ENCODE measurements at regions not wholly inside any gene's neighbourhood (a gene's known extent, or its start where the extent isn't known, plus 50 kb on each side); places are given as distances from the start of the nearest gene placed in this dataset.

DNA sequence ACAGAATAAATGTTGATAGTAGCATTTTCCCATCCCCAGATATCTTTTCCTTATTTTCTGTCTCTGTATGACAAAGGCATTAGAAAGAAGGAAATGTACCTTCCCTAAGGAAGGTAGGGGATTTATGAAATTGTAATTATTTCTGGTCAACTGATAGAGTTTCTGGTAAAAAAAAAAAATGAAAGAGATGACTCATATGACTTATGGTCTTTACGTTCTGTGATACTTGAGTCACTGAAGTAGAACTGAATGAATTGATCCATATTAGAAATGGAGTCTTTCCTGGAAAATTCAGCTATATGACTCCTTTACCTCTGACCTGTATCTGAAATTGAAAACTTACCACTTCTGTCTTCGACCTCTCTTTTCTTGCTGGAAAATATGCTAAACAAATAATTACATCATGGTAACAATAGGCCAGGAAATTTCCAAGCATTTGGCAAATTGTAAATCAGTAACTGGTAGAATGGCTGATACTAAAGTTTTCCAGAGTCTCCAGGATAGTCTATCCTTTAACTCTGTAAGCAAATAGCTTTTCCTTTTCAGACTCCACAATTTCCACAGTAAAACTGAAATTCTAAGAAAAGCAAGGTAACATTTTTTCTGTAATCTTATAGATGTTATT is 364.3 kb upstream of the PTBP2 start:
- Histone ChIP-seq H3K27ac (ENCODE audit: low read depth in 1 of 2, low read length in 2 of 2) (no peak overlapping the region), H3K27me3 (ENCODE audit: control insufficient read depth in 1 of 2, insufficient read depth in 2 of 2, low read length in 2 of 2) (no peaks in the 10 kb centered on the region), H3K9me3 (ENCODE audit: control insufficient read depth in 1 of 2, insufficient read depth in 1 of 2, low read length in 2 of 2) (no peaks in the 10 kb centered on the region), H3K4me3 (ENCODE audit: low read length) (no peak overlapping the region), H3K4me1 (ENCODE audit: insufficient read depth, low read length) (no peaks in the 10 kb centered on the region), H3K36me3 (ENCODE audit: insufficient read depth, low read length) (no peaks in the 10 kb centered on the region)
- ATAC-seq (ENCODE audit: poor library complexity) (no peak), DNase-seq (no peak)
- intact Hi-C loops (cut with DNase I, micrococcal nuclease), result no loop called here
- no peak overlapping the region for H3K4me3 Mint-ChIP-seq
- POLR2A ChIA-PET, result no interaction called here
- H3K9me3 Mint-ChIP-seq, result no peaks in the 10 kb centered on the region
- CTCF ChIA-PET, result no interaction called here
- no peak overlapping the region for H3K27ac Mint-ChIP-seq
- H3K4me1 Mint-ChIP-seq (ENCODE audit: low read depth), result no peaks in the 10 kb centered on the region
- TF ChIP-seq, protein P1, sequence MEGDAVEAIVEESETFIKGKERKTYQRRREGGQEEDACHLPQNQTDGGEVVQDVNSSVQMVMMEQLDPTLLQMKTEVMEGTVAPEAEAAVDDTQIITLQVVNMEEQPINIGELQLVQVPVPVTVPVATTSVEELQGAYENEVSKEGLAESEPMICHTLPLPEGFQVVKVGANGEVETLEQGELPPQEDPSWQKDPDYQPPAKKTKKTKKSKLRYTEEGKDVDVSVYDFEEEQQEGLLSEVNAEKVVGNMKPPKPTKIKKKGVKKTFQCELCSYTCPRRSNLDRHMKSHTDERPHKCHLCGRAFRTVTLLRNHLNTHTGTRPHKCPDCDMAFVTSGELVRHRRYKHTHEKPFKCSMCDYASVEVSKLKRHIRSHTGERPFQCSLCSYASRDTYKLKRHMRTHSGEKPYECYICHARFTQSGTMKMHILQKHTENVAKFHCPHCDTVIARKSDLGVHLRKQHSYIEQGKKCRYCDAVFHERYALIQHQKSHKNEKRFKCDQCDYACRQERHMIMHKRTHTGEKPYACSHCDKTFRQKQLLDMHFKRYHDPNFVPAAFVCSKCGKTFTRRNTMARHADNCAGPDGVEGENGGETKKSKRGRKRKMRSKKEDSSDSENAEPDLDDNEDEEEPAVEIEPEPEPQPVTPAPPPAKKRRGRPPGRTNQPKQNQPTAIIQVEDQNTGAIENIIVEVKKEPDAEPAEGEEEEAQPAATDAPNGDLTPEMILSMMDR (IDR thresholded peaks at IDR 0.05), result no peak
- H3K36me3 Mint-ChIP-seq (ENCODE audit: low read depth), result no peaks in the 10 kb centered on the region
- H3K27me3 Mint-ChIP-seq, result no peaks in the 10 kb centered on the region

DNA sequence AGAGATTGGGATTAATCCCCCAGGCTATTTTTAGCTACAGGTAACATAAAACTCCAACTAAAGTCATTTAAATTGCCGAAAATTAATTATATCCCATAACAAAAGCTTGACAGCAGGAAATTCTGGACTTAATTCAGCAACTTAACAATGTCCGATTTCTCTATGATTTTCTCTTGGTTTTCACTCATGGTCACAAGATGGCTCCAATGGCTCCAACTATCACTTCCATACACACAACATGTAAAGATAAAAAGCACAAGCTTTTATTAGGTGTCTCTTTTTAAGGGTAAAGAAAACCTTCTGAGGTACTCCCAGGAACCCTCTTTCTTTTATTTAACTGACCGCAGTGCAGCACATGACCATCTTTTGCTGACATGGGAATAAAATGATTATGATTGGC is 363.5 kb upstream of the PTBP2 start:
- CTCF ChIA-PET, result no interaction called here
- ATAC-seq (ENCODE audit: poor library complexity), result no peak
- Histone ChIP-seq H3K36me3 (ENCODE audit: insufficient read depth, low read length) (no peaks in the 10 kb centered on the region), H3K27me3 (ENCODE audit: control insufficient read depth in 1 of 2, insufficient read depth in 2 of 2, low read length in 2 of 2) (no peaks in the 10 kb centered on the region), H3K27ac (ENCODE audit: low read depth in 1 of 2, low read length in 2 of 2) (no peak overlapping the region), H3K4me3 (ENCODE audit: low read length) (no peak overlapping the region), H3K4me1 (ENCODE audit: insufficient read depth, low read length) (no peaks in the 10 kb centered on the region), H3K9me3 (ENCODE audit: control insufficient read depth in 1 of 2, insufficient read depth in 1 of 2, low read length in 2 of 2) (no peaks in the 10 kb centered on the region)
- Mint-ChIP-seq H3K4me3 (no peak overlapping the region), H3K4me1 (ENCODE audit: low read depth) (no peaks in the 10 kb centered on the region), H3K9me3 (no peaks in the 10 kb centered on the region), H3K36me3 (ENCODE audit: low read depth) (no peaks in the 10 kb centered on the region), H3K27me3 (no peaks in the 10 kb centered on the region), H3K27ac (no peak overlapping the region)
- no peak for DNase-seq
- TF ChIP-seq, protein P1 (IDR thresholded peaks at IDR 0.05), result no peak
- POLR2A ChIA-PET, result no interaction called here
- intact Hi-C loops (cut with DNase I, micrococcal nuclease), result no loop called here

DNA sequence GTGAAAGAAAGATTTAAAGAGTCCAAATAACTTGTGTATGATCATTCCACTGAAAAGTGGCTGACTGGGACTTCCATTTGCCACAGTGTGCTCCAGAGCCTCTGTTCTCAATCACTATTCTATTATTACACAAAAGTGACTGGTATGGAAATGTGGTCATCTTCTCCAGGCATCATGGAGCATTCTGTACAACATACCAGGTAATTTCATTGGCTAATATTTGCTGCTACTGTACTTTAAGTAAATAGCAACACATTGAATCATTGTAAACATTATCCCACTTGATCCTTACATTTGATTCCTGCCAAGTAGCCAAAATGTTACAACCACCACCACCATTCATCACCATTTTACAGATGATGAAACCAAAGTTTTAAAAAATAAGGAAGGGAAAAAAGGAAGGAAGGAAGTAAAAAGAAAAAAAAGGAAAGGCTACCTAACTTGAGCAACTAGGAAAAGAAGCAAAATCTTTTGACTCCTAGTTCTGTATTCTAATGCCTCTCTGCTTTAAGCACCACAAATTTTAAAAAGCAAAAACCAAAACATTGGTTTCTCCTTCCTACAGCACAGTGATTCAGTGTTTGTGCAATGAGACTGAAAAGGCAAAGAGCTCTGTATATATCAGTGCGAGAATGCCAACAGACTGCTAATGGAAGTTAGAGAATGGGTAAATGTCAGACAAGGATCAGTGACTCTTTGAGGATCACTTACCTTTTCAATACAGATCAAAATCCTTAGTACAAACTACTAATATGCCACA is 361.4 kb upstream of the PTBP2 start:
- H3K27me3 Mint-ChIP-seq, result no peaks in the 10 kb centered on the region
- H3K27ac Mint-ChIP-seq, result no peak overlapping the region
- Histone ChIP-seq H3K9me3 (ENCODE audit: control insufficient read depth in 1 of 2, insufficient read depth in 1 of 2, low read length in 2 of 2) (no peaks in the 10 kb centered on the region), H3K27me3 (ENCODE audit: control insufficient read depth in 1 of 2, insufficient read depth in 2 of 2, low read length in 2 of 2) (no peaks in the 10 kb centered on the region), H3K4me1 (ENCODE audit: insufficient read depth, low read length) (no peaks in the 10 kb centered on the region), H3K27ac (ENCODE audit: low read depth in 1 of 2, low read length in 2 of 2) (no peak overlapping the region), H3K4me3 (ENCODE audit: low read length) (no peak overlapping the region), H3K36me3 (ENCODE audit: insufficient read depth, low read length) (no peaks in the 10 kb centered on the region)
- no peak for DNase-seq
- no peaks in the 10 kb centered on the region for H3K36me3 Mint-ChIP-seq (ENCODE audit: low read depth)
- intact Hi-C loops (cut with DNase I, micrococcal nuclease), result no loop called here
- no peak for ATAC-seq (ENCODE audit: poor library complexity)
- no peaks in the 10 kb centered on the region for H3K9me3 Mint-ChIP-seq
- CTCF ChIA-PET, result no interaction called here
- POLR2A ChIA-PET, result no interaction called here
- no peaks in the 10 kb centered on the region for H3K4me1 Mint-ChIP-seq (ENCODE audit: low read depth)
- H3K4me3 Mint-ChIP-seq, result no peak overlapping the region
- TF ChIP-seq, protein P1 (IDR thresholded peaks at IDR 0.05), result no peak
